Motor neuron (in vitro differentiated cells): ENCODE measurements at regions not wholly inside any gene's neighbourhood (a gene's known extent, or its start where the extent isn't known, plus 50 kb on each side); places are given as distances from the start of the nearest gene placed in this dataset.
A peak's percentile ranks its signal among the peaks of the same experiment; 100 is the strongest.
"Not testable (repeated sequence)": the region's sequence is repeated elsewhere in the genome, so short reads cannot be mapped to it uniquely, and the experiment has no call there.

Source experiments
- ATAC-seq, 8 experiments: fragments of 200-7000 bp; cut with Tn5 transposase; replicated peaks in 6 of 8; 2 replicates each; pipeline ENCODE4 v1.8.0; 2021; ENCODE audit warnings: mild to moderate bottlenecking in 8 of 8, moderate library complexity in 8 of 8
- H3K27ac ChIP-seq, 2 donors: fragments of 250-450 bp; sonication (Bioruptor Pico); 2 replicates each; pipeline ENCODE4 v1.9.0; 2021; ENCODE audit warnings: antibody characterized with exemption in 2 of 2, mild to moderate bottlenecking in 2 of 2, moderate library complexity in 1 of 2
- H3K4me1 ChIP-seq, 2 donors: fragments of 250-450 bp; sonication (Bioruptor Pico); replicated peaks in 1 of 2; 2 replicates each; pipeline ENCODE4 v1.6.1; 2021; ENCODE audit warnings: antibody characterized with exemption in 2 of 2, mild to moderate bottlenecking in 2 of 2, moderate library complexity in 1 of 2
- H3K4me3 ChIP-seq, 5 donors: fragments of 250-450 bp; sonication (Bioruptor Pico); 2 replicates each; pipeline ENCODE4 v1.9.0; 2021; ENCODE audit warnings: antibody characterized with exemption in 5 of 5, mild to moderate bottlenecking in 5 of 5, moderate library complexity in 4 of 5
- WGBS, 10 experiments: fragments of 450-650 bp; shearing (Covaris generic); methylation state at CpG; one replicate each; pipeline ENCODE4 v1.0.0; 2022; 5-methylcytosine and 5-hydroxymethylcytosine counted together
- in situ Hi-C, 9 experiments: fragments of 400-800 bp; cut with MboI; loops; one replicate each; pipeline ENCODE4 v1.15.0; 2021; ENCODE audit warnings: low sequenced_read_pairs in 9 of 9, low pct_unique_long_range_greater_than_20kb in 2 of 9; ENCODE audit not compliant: unreplicated experiment in 9 of 9

DNA sequence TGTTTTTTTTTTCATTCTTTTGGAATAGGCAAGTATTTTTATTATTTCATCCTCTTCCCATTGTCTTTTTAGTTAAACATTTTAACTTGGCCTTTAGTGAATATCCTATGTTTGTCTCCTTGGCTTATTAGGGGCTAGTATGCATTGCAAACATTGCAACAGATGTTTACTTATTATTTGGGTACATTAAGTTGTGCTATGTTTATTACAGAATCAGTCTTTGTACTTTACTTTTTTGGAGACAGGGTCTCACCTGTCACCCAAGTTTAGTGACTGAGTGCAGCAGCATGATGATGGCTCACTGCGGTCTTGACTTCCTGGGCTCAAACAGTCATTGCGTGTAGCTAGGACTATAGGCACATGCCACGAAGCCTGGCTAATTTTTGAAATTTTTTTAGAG lies 51.1 kb upstream of the NUDT6 start:
- in situ Hi-C loops, result no loop called here
- 85 to 100% (median 100%) methylated on average over 2 to 3 of the region's 3 CpGs; no CpG with 5 or more reads in 5 of the 10 experiments for WGBS, 10 experiments
- H3K4me3 ChIP-seq, result no peak overlapping the region
- no peak for ATAC-seq
- H3K4me1 ChIP-seq, result no peaks in the 10 kb centered on the region
- no peak overlapping the region for H3K27ac ChIP-seq

- Histone ChIP-seq H3K4me1 (no peaks in the 10 kb centered on the region), H3K4me3 (no peak overlapping the region), H3K27ac (no peak overlapping the region)
- in situ Hi-C loops, result no loop called here
- ATAC-seq, result no peak
- WGBS, 10 experiments, result 68 to 100% (median 89%) methylated on average over 1 to 2 of the region's 2 CpGs
These were observed 53.7 kb upstream of the NUDT6 start for GRCh38 chr4:122976111-122976510.

DNA sequence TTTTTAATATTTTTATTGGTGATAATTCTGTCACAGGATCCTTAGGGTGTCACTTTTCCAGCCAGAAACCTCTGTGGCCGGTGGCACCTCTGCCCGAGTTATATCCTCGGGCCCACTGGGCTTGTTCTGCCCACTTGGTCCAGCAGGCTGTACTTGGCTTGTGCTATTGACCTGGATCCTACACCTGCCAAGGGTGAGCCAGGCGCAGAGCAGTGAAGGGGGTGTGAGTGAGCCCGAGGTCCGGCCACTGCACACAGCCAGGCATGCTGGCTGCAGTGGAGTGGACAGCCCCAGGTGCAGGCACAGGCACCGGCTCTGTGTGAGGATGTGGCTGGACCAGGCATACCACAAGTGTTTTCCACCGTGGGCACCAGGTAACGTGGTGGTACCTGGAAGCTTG lies 54.7 kb upstream of the NUDT6 start:
- no peak for ATAC-seq
- Histone ChIP-seq H3K4me1 (no peaks in the 10 kb centered on the region), H3K27ac (no peak overlapping the region), H3K4me3 (no peak overlapping the region)
- WGBS, 10 experiments, result 83 to 100% (median 100%) methylated on average over 1 to 6 of the region's 9 CpGs; no CpG with 5 or more reads in 1 of the 10 experiments
- in situ Hi-C loops, result no loop called here

DNA sequence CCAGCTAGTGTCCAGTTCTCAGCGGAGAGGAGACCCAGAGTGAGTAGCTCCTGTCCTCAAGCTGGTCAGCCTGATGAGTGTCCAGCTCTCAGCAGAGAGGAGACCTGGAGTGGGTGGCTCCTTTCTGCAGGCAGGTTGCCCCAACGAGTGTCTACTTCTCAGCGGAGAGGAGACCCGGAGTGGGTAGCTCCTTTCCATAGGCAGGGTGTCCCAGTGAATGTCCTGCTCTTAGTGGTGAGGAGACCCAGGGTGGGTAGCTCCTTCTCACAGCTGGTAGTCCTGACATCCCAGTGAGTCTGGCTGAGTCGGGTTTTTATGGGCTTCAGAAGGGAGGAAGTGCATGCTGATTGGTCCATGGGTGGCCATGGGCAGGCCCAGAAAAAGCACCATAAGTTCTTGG lies 55.7 kb upstream of the NUDT6 start:
- in situ Hi-C loops, result no loop called here
- WGBS, 10 experiments, result 92 to 100% (median 100%) methylated on average over 1 to 4 of the region's 5 CpGs; no CpG with 5 or more reads in 3 of the 10 experiments
- ATAC-seq, result no peak
- no peaks in the 10 kb centered on the region for H3K4me1 ChIP-seq
- no peak overlapping the region for H3K27ac ChIP-seq
- no peak overlapping the region for H3K4me3 ChIP-seq

DNA sequence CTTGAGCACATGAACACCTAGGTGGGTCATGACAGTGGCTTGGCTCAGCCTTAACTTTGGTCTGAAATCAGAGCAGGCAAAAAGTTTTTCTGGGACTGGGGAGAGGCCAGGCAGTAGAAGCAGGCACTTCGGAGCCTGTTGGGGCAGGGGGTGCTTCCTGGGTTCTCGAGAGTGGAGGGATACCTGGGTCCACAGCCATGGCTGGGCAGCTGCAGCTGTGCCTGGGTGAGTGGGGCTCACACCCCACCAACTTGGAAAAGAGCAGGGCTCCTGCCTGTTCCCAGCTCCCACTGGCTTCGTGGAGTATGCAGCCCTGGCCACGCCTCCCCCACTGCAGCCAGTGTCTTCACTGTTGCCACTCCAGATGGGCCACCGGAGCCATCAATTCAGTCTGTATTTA lies 56.4 kb upstream of the NUDT6 start:
- no peak overlapping the region for H3K4me3 ChIP-seq
- in situ Hi-C loops, result no loop called here
- no peak overlapping the region for H3K27ac ChIP-seq
- no peak for ATAC-seq
- WGBS, 10 experiments, result 80 to 100% (median 95%) methylated on average over 1 to 4 of the region's 5 CpGs; no CpG with 5 or more reads in 3 of the 10 experiments
- no peaks in the 10 kb centered on the region for H3K4me1 ChIP-seq

- no peak overlapping the region for H3K4me3 ChIP-seq
- no peak for ATAC-seq
- H3K4me1 ChIP-seq, result no peaks in the 10 kb centered on the region
- no peak overlapping the region for H3K27ac ChIP-seq
- in situ Hi-C loops, result no loop called here
These were observed 58.5 kb upstream of the NUDT6 start for GRCh38 chr4:122980860-122981259.

DNA sequence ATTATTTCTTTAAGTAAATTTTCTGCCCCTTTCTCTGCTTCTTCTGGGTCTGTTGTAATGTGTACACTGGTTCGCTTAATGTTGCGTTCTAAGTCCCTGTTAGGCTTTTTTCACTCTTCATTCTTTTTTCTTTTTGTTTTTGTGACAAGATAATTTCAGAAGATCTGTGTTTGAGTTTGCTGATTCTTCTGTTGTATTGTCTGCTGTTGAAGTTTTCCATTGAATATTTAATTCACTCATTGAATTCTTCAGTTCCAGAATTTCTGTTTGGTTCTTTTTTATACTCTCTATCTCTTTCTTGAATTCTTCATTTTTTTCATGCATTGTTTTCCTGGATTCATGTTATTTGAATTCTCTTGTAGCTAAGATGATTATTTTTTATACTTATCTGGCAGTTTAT lies 66.3 kb upstream of the NUDT6 start:
- WGBS, 10 experiments, result 70 to 100% (median 100%) methylated on average over 2 of the region's 2 CpGs
- no peak for ATAC-seq
- in situ Hi-C loops, result no loop called here

DNA sequence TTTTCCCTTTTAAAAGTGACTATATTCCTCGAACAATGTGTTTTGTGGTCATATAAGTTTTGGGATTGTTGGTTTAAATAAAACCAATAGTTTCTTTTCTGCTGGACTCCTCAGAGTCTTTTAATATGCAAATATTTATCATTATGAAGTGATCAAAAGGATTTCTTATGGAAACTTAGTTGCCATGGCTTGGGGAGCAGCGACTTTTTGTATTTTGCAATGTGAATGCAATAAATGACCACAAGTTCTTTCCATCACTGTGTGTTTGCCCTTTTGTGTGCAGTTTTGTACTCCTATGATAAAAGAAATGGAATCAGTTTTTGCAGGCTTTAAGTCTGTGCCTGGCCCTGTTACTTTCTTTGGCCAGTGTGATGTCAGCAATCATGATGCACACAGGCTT lies 68.5 kb upstream of the NUDT6 start:
- H3K4me3 ChIP-seq, result no peak overlapping the region
- H3K27ac ChIP-seq, result no peak overlapping the region
- in situ Hi-C loops, result no loop called here
- ATAC-seq, result no peak
- no peaks in the 10 kb centered on the region for H3K4me1 ChIP-seq
- WGBS, 10 experiments, result 79 to 100% (median 88%) methylated on average over 1 to 2 of the region's 2 CpGs; no CpG with 5 or more reads in 2 of the 10 experiments

More for the DNA sequence above, 66.3 kb upstream of the NUDT6 start:
- no peak overlapping the region for H3K27ac ChIP-seq
- no peak overlapping the region for H3K4me3 ChIP-seq
- no peaks in the 10 kb centered on the region for H3K4me1 ChIP-seq

- Histone ChIP-seq H3K4me1 (no peaks in the 10 kb centered on the region), H3K27ac (no peak overlapping the region), H3K4me3 (no peak overlapping the region)
- in situ Hi-C loops, result no loop called here
- ATAC-seq, result peak in 3 of 8 experiments; percentile 33 to 67 (median 51)
These were observed 69.7 kb upstream of the NUDT6 start for GRCh38 chr4:122992057-122992456.

- H3K4me1 ChIP-seq, result no peaks in the 10 kb centered on the region
- ATAC-seq, result no peak
- in situ Hi-C loops, result no loop called here
- H3K4me3 ChIP-seq, result no peak overlapping the region
- no peak overlapping the region for H3K27ac ChIP-seq
- WGBS, 10 experiments, result 56 to 100% (median 100%) methylated on average over 1 to 2 of the region's 2 CpGs; no CpG with 5 or more reads in 6 of the 10 experiments
These were observed 70.2 kb upstream of the NUDT6 start for GRCh38 chr4:122992641-122993040.

- ATAC-seq, result no peak
- H3K4me3 ChIP-seq, result no peak overlapping the region
- 50 to 100% (median 100%) methylated on average over 1 of the region's 1 CpG; no CpG with 5 or more reads in 6 of the 10 experiments for whole genome bisulfite sequencing, 10 experiments
- no peak overlapping the region for H3K27ac ChIP-seq
- H3K4me1 ChIP-seq, result no peaks in the 10 kb centered on the region
- in situ Hi-C loops, result no loop called here
These were observed 74.0 kb upstream of the NUDT6 start for GRCh38 chr4:122996350-122996749.

DNA sequence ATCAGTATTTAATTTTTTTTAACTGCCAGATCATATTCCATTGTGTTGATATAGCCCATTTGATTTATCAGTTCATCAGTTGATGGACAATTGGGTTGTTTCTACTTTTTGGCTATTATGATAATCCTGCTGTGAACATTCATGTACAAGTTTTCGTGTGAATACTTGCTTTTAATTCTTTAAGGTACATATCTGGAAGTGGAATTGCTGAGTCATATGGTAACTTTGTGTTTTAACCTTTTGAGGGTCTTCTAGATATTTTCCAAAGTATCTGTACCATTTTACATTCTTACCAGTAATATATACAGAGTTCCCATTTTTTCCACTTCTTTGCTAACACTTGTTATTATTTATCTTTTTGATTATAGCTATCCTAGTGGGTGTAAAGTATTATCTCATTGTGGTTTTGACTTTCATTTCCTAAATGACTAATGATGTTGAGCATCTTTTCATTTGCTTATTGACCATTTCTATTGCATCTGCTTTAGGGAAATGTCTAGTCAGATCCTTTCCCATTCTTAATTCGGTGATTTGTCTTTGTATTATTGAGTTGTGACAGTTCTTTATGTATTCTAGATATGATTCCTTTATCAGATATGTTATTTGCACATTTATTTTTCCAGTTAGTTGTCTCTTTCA lies 75.2 kb upstream of the NUDT6 start:
- in situ Hi-C loops, result no loop called here
- H3K27ac ChIP-seq, result no peak overlapping the region
- ATAC-seq, result no peak
- WGBS, 10 experiments, result 74 to 100% (median 90%) methylated on average over 1 to 2 of the region's 2 CpGs
- H3K4me3 ChIP-seq, result no peak overlapping the region
- no peaks in the 10 kb centered on the region for H3K4me1 ChIP-seq

GRCh38 chr4:123004079-123004478 lies 81.7 kb upstream of the NUDT6 start:
- H3K4me1 ChIP-seq, in situ Hi-C loops, H3K27ac ChIP-seq, ATAC-seq, H3K4me3 ChIP-seq: not testable (repeated sequence)
- WGBS, 10 experiments, result 76 to 100% (median 99%) methylated on average over 1 to 8 of the region's 17 CpGs; no CpG with 5 or more reads in 2 of the 10 experiments

DNA sequence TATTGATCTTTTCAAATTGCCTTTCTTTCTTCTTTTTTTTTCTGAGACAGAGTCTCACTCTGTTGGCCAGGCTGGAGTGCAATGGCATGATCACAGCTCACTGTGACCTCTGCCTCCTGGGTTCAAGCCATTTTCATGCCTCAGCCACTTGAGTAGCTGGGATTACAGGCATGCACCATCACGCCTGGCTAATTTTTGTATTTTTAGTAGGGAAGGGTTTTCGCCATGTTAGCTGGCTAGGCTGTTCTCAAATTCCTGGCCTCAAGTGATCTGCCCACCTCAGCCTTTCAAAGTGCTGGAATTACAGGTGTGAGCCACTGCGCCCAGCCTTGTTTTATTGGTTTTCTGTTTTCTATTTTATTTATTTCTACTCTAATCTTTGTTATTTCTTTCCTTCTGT lies 82.7 kb upstream of the NUDT6 start:
- H3K4me1 ChIP-seq, H3K27ac ChIP-seq, in situ Hi-C loops, ATAC-seq, H3K4me3 ChIP-seq: not testable (repeated sequence)
- WGBS, 10 experiments, result 42 to 100% (median 67%) methylated on average over 1 to 3 of the region's 3 CpGs
